ENCODE measurements at regions not wholly inside any gene's neighbourhood (a gene's known extent, or its start where the extent isn't known, plus 50 kb on each side); places are given as distances from the start of the nearest gene placed in this dataset.

DNA sequence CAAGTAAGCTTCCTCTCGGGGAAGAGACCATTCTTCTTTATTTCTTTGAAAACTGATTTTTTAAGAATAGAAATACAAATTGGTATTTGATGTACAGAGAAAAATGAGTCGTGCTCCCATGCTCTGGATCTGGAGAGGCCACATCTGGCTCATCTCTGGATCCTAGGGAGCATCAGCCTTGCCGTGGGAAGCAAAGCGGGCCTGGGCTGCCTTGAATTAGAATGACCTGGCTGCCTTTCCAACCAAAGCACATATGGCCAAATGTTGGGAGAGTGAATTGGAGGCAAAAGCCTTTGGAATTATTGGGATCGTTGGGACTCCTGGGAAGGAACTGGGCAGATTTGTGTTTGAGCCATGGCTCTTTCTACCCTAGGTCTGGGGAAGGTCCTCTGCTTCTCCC lies 80.0 kb downstream of the SLC25A47 start:
- TF ChIP-seq, protein P1, sequence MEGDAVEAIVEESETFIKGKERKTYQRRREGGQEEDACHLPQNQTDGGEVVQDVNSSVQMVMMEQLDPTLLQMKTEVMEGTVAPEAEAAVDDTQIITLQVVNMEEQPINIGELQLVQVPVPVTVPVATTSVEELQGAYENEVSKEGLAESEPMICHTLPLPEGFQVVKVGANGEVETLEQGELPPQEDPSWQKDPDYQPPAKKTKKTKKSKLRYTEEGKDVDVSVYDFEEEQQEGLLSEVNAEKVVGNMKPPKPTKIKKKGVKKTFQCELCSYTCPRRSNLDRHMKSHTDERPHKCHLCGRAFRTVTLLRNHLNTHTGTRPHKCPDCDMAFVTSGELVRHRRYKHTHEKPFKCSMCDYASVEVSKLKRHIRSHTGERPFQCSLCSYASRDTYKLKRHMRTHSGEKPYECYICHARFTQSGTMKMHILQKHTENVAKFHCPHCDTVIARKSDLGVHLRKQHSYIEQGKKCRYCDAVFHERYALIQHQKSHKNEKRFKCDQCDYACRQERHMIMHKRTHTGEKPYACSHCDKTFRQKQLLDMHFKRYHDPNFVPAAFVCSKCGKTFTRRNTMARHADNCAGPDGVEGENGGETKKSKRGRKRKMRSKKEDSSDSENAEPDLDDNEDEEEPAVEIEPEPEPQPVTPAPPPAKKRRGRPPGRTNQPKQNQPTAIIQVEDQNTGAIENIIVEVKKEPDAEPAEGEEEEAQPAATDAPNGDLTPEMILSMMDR (IDR thresholded peaks at IDR 0.05; ENCODE audit: insufficient read depth, low read depth, low read length, missing control alignments), result no peak
- no peak overlapping the region for H3K4me3 ChIP-seq (ENCODE audit: low read length)
- DNase-seq (ENCODE audit: low read depth), result no peak

DNA sequence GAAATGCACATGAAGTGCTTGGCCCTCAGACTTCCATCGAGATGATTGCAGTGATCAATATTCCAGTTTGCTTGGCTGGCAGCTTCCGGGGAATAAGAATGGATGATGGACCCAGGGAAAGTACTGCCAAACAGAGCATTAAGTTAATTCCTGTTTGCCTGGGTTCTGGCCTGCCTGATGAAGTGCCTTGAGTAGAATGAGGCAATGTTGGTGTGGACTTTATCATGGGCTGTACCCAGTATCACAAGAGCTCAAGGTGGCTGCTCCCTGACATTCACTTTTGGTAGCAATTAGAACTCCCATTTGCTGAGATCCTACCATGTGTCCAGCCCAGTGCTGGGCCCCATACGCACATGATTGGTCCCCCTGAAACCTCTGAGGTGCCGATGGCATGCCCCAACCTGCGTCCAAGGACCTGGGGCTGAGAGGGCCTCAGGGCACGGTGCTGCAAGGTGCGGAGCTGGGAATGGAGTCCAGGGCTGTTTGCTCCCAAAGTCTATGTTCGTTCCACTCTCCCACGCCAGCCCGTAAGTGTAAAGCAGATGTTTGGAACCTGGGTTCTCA lies 80.7 kb downstream of the SLC25A47 start:
- TF ChIP-seq, protein P1 (IDR thresholded peaks at IDR 0.05; ENCODE audit: insufficient read depth, low read depth, low read length, missing control alignments), result no peak
- H3K4me3 ChIP-seq (ENCODE audit: low read length), result no peak overlapping the region
- no peak for DNase-seq (ENCODE audit: low read depth)

DNA sequence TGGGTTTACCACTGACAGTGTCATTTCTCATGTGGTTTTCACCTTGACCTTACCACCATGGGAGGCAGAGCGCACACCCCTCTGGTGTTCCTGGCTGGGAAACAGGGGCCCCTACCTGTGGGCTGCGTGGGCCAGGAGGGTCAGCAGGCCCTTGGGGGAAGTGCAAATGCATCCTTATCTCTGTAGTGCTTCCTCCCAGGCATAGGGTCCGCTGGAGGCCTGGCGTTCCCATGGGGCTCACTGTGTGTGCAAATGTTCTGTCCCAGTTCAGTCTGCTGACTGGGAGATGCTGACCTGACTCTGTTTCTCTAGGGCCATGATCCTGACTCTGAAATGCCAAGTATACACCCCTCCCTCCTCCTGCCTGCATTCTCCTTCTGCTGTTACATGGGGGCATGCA lies 81.3 kb downstream of the SLC25A47 start:
- no peak for DNase-seq (ENCODE audit: low read depth)
- TF ChIP-seq, protein P1 (IDR thresholded peaks at IDR 0.05; ENCODE audit: insufficient read depth, low read depth, low read length, missing control alignments), result no peak
- H3K4me3 ChIP-seq (ENCODE audit: low read length), result no peak overlapping the region

DNA sequence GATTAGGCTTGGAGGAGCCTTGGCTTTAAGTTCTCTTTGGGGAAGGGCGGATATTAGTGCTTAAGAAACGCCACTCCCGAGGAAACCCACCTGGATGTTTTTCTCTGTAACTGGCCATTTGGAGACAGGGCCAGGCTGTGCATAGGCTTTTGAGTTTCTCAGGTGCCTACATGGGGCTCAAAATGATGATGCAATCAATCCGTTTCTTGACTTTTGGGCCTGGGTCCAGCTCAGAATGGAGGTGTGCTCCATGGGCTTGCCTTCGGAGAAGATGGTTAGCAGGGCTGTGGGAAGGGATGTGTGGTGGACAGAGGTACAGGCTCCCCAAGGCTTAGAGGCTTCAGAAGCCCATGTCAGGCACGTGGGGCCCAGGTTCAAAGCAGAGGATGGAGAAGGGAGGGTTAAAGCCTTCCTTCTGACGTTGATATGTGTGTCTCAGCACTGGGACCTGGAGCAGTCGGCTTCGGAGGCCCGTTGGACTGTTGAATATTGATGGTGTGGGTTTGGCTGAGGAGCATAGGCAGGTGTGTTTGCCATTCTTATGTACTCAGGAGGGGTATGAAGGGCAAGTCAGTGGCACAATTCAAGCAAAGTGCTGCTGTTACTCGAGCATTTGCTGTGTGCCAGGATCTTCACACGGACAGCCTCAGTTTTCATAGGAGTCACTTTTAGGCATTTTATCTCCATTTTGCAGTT lies 82.8 kb downstream of the SLC25A47 start:
- TF ChIP-seq, protein P1 (IDR thresholded peaks at IDR 0.05; ENCODE audit: insufficient read depth, low read depth, low read length, missing control alignments), result no peak
- DNase-seq (ENCODE audit: low read depth), result no peak
- no peak overlapping the region for H3K4me3 ChIP-seq (ENCODE audit: low read length)

DNA sequence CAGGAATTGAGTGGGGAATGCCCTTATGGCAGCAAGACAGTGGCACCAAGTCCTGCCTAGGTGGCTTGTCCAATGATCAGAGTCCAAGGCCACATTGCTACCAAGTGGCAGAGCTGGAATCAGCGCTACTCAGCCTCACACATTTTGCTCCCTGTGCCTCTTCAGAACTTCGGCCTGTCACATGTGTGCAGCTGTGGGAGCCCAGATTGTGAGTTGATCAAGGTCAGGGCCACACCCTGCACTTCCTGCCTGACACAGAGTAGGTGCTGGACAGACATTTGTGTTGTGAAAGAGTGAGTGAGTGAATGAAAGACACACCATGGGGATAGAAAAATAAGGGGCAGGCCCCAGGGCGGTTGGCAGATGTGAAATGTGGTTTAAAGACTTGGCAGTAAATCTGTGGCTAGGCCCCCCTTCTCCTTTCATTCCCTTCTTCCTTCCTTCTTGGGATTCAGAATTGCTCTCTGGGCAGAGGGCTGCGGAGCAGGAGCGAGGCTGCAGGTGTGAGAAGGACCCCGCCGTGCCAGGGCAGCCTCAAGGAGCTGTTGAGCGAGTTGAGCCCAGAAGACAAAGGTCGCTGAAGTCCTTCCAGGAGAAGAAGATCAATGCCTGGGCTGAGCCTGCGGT lies 83.5 kb downstream of the SLC25A47 start:
- H3K4me3 ChIP-seq (ENCODE audit: low read length), result no peak overlapping the region
- TF ChIP-seq, protein P1 (IDR thresholded peaks at IDR 0.05; ENCODE audit: insufficient read depth, low read depth, low read length, missing control alignments), result no peak
- peak; percentile 57 for DNase-seq (ENCODE audit: low read depth)

DNA sequence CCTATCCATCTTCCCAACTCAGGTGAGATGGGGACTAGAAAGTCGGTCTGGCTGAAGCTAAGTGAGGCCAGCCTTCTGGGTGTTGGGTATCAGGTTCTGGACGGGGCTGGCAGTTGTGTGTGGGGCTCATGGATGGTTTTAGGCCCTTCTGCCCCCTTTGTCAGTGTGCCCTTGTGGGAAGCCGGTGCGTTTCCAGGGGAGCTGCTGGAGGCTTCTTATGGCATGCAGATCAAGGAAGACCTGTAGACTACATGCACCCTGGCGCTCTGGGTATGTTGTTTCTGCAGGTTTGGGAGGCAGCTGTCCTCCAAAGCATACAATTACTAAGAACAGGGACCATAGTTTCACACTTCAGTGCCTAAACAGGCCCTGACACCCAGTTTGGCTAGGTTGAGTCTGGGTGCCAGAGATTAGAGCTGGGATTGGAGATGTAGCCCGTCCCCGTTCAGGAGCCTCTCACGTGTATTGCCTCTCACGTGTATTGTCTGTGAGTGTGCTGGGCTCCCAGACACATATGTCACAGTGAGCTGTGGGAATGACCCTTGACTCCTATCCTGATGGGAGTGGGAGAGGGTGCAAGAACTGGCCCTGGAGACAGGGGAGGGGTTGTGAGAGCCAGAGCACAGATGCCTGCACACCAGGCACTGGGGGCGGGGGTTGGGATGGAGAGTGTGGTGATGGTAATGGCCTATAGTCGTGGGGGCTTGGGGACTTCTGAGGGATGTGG lies 84.4 kb downstream of the SLC25A47 start:
- DNase-seq (ENCODE audit: low read depth), result no peak
- no peak overlapping the region for H3K4me3 ChIP-seq (ENCODE audit: low read length)
- TF ChIP-seq, protein P1 (IDR thresholded peaks at IDR 0.05; ENCODE audit: insufficient read depth, low read depth, low read length, missing control alignments), result no peak

Data from epithelial cell of esophagus (primary cell).